ENCODE measurements at regions not wholly inside any gene's neighbourhood (a gene's known extent, or its start where the extent isn't known, plus 50 kb on each side); places are given as distances from the start of the nearest gene placed in this dataset.
"Not testable (repeated sequence)": the region's sequence is repeated elsewhere in the genome, so short reads cannot be mapped to it uniquely, and the experiment has no call there.

DNA sequence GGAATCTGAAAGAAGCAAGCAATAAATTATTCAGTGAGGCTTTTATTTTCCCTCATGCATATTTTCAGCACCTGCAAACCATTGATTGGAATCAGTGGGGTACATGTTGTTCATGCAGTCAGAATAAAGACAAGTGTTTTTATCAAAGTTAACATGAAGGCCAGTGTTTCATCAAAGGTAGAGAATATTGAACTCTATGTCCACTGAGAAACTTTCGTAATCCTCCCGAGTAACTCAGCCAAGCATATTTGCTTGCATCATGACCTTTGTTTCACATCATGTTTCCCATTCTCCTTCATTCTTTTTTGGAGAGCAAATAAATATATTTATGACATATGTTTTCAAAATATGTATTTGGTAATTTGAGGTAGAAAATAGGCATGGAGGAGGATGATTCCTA lies 663.1 kb downstream of the SH2D4B start:
- no peak for FAIRE-seq
- no peak for DNase-seq (ENCODE audit: insufficient read length, low spot score)

- FAIRE-seq; DNase-seq (ENCODE audit: insufficient read length, low spot score): not testable (repeated sequence)
Measured at GRCh38 chr10:81207359-81207758, 667.6 kb upstream of the NRG3 start.

DNA sequence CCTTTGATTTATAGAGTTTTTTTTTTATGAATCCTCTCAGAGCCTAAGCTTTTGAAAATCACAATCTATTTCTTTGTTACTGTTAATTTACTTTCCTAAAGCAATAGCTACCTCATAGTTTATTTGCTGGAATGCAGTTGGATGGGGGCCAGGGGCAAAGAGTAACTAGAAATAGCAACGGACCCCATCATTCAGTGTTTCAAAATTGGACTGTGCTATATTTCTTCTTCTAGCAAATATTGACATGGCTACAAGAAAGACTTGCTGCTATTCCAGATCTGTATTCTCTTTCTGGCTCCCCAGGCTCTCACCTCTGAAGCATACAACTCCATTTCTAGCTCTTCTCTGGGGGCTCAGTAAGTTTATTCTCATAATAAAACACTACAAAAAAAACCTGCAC lies 661.6 kb upstream of the NRG3 start:
- no peak for FAIRE-seq

GRCh38 chr10:81215498-81215897 lies 659.5 kb upstream of the NRG3 start:
- no peak for DNase-seq (ENCODE audit: insufficient read length, low spot score)
- no peak for FAIRE-seq

More for the DNA sequence above, 661.6 kb upstream of the NRG3 start:
- DNase-seq (ENCODE audit: insufficient read length, low spot score) = no peak

- DNase-seq (ENCODE audit: insufficient read length, low spot score) (no peak), FAIRE-seq (no peak)
Measured at GRCh38 chr10:81216949-81217348, 658.0 kb upstream of the NRG3 start.

DNA sequence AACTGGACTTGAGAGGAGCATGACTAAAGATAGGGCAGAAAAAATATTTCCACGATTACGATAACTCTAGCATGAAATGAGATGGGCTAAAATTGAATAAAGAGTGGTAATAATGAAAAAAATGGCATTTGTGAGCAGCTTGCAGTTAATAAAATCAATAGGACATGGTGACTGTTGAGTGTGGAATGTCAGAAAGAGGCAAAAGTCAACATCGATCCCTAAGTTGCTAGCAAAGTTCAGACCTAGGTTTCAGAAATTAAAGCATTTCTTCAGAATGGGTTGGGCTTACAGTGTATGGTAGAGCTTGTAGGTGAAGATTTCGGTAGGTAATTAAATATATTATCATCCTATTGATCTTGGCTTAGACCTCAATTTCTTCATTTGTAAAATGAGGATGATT lies 656.7 kb upstream of the NRG3 start:
- FAIRE-seq (no peak), DNase-seq (ENCODE audit: insufficient read length, low spot score) (no peak)

DNA sequence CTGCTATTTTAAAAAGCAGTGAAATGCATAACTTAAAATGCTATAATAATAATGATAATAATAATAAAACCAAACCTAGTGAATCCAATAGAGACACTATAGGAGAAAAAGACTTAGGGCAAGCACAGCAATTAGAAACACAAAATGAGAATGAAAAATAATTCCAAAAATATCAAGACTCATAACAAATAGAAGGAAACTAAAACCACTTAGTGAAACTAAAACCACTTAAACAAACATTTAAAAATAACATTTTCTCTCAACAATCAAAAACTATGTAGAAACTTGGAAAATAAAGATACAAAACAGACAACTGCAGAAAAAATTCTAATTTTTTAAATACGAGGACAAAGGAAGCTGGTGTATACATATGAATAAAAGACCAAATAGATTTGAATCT lies 655.2 kb upstream of the NRG3 start:
- DNase-seq (ENCODE audit: insufficient read length, low spot score) = no peak
- FAIRE-seq = no peak

DNA sequence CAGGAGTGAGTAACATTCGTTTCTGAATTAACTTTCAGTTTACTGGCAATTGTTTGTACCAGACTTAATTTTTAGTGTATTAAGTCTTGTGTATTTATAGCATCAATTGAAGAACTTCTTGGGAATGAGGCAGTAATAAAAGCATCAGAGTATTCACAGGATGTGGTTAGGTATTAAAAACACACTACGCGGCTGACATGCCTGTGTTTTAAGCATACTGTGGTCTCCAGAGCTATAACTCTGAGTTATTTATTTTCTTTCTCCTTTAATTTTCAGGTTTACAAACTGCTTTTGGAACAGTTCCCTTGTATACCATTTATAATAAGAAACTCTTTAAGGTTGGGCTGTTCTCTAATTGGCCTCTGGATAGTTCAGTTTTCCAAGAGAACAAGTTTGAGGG lies 626.1 kb upstream of the NRG3 start:
- no peak for FAIRE-seq
- no peak for DNase-seq (ENCODE audit: insufficient read length, low spot score)

GRCh38 chr10:81251457-81252115 lies 623.4 kb upstream of the NRG3 start:
- no peak for DNase-seq (ENCODE audit: insufficient read length, low spot score)
- no peak for FAIRE-seq

DNA sequence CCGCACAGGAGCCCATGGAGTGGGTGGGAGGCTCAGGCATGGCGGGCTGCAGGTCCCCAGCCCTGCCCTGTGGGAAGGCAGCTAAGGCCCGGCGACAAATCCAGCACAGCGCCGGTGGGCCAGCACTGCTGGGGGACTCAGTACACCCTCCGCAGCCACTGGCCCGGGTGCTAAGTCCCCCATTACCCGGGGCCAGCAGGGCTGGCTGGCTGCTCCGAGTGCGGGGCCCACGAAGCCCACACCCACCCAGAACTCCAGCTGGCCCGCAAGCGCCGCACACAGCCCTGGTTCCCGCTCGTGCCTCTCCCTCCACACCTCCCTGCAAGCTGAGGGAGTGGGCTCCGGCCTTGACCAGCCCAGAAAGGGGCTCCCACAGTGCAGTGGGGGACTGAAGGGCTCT lies 610.0 kb upstream of the NRG3 start:
- DNase-seq (ENCODE audit: insufficient read length, low spot score); FAIRE-seq: not testable (repeated sequence)

DNA sequence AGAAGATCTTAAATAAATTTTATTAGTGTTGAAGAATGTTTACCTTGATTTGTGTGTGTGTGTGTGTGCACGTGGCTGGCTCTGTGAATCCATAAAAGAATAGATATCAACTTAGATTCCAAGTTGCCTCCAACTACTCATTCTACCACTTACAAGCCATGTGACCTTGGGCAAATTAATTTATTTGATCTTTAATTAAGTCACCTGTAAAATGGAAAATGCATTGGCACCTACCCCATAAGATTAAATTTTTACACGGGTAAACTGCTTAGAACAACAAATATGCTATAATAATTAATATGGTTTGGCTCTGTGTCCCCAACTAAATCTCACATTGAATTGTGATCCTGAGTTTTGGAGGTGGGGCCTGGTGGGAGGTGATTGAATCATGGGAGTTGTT lies 604.9 kb upstream of the NRG3 start:
- DNase-seq (ENCODE audit: insufficient read length, low spot score) (no peak), FAIRE-seq (no peak)

DNA sequence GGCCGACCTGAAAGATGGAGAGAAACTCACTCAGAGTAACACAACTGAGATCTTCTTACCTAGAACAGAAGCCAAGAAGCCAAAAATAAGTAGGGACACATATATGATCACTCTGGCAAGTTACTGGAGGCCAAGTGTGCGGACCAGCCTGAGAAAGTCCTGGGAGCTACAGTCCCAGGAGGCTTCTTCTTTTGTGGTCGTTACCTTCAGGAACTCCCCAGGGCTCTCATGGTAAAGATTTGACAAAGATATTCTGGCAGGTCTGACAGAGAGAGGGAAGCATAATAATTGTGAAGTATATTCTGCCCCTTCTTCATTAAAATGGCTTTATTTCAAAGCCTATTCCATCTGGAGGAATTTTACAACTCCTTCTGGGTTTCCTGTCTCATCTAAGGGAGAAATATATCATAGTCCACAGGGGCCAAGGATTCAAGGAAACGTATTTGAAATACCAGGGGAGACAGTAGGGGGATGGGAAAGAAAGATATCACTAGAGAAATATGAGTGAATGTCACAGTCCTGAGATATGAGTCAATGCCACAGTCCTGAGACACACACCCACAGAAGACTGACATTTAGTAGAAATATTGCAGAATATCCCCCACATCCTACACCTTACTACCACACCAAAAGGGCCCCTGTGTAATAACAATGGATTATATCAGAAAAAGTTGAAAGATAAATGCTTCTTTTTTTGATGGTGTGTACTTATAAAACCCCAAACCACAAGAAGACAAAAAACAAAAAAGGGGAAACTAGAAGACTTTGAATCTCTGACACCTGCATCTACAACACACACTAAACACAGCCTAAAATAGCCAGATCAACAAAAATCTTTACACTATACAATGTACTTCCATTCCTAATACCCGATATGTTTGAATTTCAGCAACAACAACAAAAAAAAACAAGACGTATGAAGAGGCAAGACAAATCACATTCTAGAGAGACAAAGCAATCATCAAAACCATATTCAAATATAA lies 594.2 kb upstream of the NRG3 start:
- DNase-seq (ENCODE audit: insufficient read length, low spot score) (no peak), FAIRE-seq (no peak)

GRCh38 chr10:81288544-81288943 lies 586.5 kb upstream of the NRG3 start:
- DNase-seq (ENCODE audit: insufficient read length, low spot score) = no peak
- no peak for FAIRE-seq

DNA sequence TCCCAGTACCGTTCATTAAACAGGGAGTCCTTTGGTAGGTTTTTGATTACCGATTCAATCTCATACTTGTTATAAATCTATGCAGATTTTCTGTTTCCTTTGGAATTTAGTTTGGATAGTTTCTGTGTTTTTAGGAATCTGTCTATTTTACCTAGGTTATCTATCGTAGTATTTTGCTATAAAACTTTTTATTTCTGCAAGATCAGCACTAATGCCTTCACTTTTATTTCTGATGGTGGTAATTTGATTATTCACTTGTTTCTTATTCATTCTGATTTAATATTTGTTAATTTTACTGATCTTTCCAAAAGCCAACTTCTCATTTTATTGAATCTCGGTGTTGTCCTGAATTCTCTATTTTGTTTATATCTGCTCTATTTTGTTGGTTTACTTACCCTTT lies 577.7 kb upstream of the NRG3 start:
- FAIRE-seq (no peak), DNase-seq (ENCODE audit: insufficient read length, low spot score) (no peak)

- DNase-seq (ENCODE audit: insufficient read length, low spot score) = no peak
Measured at GRCh38 chr10:81303656-81304055, 571.3 kb upstream of the NRG3 start.

DNA sequence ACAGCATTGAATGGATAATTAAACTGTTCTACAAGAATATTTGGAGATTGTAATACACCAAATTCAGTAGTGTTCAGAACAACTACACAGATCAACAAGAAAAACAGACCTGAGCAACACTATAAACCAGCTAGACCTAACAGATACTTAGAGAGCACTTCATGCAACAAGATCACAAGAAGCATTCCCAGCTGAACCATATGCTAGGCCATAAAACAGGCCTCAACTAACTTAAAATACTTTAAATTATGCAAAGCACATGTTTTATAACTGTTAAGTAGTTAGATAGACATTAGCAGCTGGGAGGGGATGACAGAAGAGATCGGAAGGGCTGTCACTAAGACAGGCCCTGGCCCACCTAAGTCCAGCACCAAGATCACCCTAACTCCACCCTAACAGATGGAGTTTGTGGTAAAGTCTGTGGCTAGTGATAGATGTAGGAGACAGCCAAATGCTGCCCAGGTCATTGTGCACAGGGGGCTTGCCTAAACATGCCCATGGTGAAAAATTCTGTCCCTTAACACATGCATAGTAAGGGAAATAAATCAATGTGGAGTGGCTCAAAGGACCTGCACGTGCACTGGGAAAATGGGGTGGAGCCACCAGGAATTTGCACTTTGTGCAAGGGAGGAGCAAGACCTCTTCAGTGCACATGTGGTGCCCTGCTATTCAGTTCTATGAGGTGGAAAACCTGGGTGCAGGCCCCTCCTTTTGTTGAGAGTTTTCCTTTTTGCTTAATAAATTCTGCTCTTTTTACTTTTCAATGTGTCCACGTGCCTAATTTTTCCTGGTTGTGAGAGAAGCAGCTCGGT lies 567.8 kb upstream of the NRG3 start:
- FAIRE-seq = no peak
- no peak for DNase-seq (ENCODE audit: insufficient read length, low spot score)

More at GRCh38 chr10:81303656-81304055, 571.3 kb upstream of the NRG3 start:
- FAIRE-seq = no peak

GRCh38 chr10:81309041-81309552 lies 565.9 kb upstream of the NRG3 start:
- FAIRE-seq = no peak

DNA sequence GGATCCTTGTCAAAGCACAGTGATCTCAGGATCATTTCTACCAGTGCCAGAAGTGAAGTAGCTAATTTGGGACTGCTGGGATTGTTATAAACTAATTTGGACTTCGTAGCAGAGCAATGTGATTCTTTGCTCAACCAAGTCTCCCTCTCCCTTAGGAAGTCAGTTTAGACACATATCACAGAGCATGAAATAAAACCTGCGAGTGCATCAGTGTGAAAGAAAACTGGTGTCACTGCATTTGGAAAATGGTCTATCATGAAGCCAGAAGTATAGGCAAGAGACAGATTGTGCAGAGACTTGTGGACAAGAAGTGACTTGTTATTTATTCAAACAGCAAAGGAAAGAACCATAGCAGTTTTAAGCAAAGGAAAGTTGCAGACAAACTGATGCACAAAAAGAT lies 560.5 kb upstream of the NRG3 start:
- FAIRE-seq = no peak
- DNase-seq (ENCODE audit: insufficient read length, low spot score) = no peak

More at GRCh38 chr10:81309041-81309552, 565.9 kb upstream of the NRG3 start:
- DNase-seq (ENCODE audit: insufficient read length, low spot score) = no peak

- no peak for DNase-seq (ENCODE audit: insufficient read length, low spot score)
- no peak for FAIRE-seq
Measured at GRCh38 chr10:81315026-81315425, 560.0 kb upstream of the NRG3 start.

DNA sequence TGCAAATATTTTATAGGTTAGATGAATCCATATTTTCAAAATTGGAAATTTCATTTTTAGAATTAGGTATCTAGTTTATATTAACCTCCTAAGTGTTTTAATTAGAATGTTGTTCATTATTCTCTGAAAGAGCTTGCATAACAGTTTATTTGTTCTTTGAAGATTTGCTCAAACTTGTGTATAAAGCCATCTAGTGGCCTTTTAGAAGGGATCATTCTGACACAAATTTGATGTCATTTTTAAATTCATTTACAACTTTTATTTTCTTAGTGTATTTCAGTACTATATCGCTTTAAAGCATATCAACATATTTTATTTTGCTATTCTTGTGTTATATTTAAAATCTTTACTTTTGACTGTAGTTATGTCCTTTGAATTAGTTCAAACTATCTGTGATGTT lies 527.0 kb upstream of the NRG3 start:
- DNase-seq (ENCODE audit: insufficient read length, low spot score) (no peak), FAIRE-seq (no peak)

DNA sequence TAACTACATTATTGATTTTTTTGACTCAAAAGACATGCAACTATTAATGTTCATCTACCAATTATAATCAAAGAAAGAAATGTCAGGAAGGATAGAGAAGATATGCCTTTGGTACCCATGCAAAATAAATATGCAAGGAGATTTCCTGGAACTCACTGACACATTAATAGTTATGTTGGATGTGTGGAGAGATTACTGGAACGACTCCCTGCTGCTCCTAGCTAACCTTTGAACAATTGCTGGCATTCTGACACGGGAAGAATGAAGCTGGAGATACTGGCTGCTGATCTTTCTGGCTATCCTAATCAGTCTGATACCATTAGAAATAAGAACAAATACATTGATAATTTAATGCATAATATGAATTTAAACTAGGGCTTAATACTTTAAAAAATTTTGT lies 507.9 kb upstream of the NRG3 start:
- DNase-seq (ENCODE audit: insufficient read length, low spot score) = no peak
- no peak for FAIRE-seq

Measured in GM19239 (cell line).